ENCODE measurements at regions not wholly inside any gene's neighbourhood (a gene's known extent, or its start where the extent isn't known, plus 50 kb on each side); places are given as distances from the start of the nearest gene placed in this dataset.

DNA sequence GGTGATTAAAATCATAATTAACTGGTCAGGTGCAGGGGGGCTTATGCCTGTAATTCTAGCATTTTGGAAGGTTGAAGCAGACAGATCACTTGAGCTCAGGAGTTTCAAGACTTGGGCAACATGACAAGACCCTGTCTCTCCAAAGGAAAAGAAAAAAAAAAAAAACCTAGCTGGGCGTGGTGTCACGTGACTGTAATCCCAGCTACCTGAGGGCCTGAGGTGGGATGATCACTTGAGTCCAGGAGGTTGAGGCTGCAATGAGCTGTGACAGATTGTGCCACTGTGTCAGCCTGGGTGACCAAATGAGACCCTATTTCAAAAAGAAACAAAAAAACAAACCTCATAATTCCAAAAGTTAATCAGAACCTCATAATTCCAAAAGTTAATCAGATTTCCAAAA, 505.5 kb downstream of the CDH8 start:
- TF ChIP-seq, protein P1, sequence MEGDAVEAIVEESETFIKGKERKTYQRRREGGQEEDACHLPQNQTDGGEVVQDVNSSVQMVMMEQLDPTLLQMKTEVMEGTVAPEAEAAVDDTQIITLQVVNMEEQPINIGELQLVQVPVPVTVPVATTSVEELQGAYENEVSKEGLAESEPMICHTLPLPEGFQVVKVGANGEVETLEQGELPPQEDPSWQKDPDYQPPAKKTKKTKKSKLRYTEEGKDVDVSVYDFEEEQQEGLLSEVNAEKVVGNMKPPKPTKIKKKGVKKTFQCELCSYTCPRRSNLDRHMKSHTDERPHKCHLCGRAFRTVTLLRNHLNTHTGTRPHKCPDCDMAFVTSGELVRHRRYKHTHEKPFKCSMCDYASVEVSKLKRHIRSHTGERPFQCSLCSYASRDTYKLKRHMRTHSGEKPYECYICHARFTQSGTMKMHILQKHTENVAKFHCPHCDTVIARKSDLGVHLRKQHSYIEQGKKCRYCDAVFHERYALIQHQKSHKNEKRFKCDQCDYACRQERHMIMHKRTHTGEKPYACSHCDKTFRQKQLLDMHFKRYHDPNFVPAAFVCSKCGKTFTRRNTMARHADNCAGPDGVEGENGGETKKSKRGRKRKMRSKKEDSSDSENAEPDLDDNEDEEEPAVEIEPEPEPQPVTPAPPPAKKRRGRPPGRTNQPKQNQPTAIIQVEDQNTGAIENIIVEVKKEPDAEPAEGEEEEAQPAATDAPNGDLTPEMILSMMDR (IDR thresholded peaks at IDR 0.05): no peak
- TF ChIP-seq POLR2A (IDR thresholded peaks at IDR 0.05): no peak
